HUDEP-2 (cell line): ENCODE measurements at regions not wholly inside any gene's neighbourhood (a gene's known extent, or its start where the extent isn't known, plus 50 kb on each side); places are given as distances from the start of the nearest gene placed in this dataset.
"Not testable (repeated sequence)": the region's sequence is repeated elsewhere in the genome, so short reads cannot be mapped to it uniquely, and the experiment has no call there.

Source experiments
- DNase-seq, 76 experiments: peaks; one replicate each; lab custom pipeline; 2025; ENCODE audit not compliant: unreplicated experiment in 76 of 76; lab: John Stamatoyannopoulos, UW

DNA sequence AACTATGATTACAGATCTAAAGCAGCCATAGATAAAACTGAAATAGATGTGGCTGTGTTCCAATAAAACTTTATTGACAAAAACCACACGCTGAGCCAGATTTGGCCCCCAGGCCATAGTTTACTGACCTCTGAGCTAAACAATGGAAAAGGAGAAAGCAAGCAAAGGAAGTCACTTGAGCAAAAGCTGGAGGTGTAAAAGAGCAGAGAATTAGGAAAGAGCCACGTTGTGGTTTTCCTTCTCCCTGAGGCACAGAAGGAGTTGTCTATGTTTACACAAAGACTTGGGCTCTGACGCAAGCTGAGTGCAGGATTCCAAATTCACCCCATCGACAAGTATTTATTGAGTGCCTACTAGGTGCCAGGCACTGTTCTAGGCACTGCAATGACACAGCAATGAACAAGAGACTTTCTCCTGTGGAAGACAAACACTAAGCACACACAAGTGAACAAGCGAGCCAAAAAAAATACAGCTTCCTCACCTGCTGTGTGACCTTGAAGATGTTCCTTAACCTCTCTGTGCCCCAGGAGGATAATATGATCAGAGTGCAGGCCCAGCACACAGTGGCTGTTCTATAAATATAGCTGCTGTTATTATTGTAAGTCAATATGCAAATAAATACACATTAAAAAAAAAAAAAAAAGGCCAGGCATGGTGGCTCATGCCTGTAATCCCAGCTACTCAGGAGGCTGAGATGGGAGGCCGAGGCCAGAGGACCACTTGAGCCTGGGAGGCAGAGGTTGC, 75.4 kb upstream of the PTPN1 start:
- peak in 1 of 76 experiments; percentile 6 for DNase-seq

DNA sequence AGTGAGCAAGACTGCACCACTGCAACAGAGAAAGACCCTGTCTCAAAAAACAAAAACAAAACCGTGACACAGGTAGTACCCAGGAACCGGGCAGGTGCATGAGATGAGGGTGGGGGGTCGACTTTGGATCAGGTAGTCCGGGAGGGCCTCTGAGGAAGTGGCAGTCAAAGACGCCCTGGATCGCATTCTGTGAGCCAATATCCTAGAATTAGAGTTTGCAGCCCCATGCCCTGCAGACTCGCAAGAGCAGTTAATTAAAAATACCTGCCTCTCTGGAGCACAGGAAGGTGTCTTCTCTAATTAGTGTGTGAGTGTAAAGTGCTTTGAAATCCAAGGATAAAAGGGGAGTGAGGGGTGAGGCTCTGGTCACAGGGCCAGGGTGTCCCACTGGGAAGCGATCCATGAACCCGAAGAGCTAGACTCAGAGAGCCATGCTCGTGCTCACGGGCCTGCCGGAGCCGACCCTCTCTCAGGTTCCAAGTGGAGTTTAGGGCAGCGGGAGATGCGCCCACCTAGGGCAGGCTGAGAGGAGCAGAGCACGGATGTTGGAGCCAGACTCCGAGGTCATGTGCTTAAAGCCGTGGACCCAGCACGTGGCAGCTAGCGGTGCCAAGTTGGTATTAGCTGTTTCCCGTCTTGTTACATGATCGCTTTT, 74.7 kb upstream of the PTPN1 start:
- no peak for DNase-seq

DNA sequence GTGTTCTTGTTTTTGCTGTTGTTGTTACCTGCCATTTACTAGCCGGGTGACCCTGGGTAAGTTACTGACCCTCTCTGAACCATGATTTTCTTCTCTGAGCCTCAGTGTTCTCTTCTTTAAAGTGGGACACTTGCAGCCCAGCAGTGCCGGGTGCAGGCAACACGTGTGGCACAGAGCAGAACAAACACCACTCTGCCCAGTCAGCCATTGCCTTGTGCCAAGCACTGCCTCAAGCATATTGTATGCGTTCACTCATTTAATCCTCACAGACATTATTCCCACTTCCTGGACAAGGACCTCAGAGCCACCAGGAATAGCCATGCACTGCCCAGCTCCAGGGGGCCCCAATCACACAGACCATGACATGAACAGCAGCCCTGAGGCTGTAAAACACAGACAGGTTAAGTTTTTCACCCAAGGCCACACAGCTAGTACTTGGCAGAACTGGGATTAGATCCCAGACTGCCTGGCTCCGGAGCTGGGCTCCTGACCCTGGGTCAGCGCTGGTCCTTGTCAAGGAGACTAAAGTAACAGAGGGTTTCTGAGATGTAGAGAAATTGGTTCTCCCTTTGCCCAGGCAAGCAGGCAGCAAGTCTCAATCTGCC, 74.0 kb upstream of the PTPN1 start:
- no peak for DNase-seq

DNA sequence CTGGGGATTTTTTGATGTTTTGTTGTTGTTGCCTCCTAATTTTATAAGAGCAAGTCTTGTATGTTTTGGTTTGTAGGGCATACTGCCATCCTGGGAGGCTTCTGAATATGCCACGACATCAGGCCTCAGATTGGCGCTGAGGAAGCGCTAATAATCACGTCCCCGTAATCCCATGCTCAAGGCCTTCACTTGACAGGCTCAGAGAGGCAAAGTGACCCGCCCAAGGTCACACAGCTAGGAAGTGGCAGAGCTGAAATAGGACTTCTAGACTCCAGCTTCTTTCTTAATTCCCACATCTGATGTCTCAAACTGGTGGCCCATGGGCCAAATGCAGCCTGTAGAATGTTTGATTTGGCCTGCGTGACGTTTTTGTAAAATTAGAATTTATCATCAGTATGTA, 73.5 kb upstream of the PTPN1 start:
- no peak for DNase-seq

DNA sequence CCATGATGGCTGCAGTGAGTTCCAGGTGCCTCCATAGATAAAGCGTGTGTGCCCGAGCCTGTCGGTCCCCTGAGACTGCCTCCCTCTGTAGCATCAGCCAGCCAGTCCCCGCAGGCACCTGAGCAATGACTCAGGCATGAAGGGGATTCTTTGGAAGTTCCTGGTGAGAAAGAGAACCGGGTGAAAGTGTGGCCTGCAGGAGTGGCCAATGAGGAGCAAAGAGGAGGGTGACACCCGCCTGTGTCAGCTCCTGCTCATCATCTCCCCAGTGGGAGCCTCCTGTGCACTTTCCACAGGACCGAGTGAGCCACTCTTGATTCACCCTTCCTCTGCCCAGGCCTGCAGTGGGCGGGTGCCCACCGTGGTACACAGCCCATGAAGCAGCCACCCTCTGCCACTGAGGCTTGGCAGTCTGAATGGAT, 71.2 kb upstream of the PTPN1 start:
- no peak for DNase-seq

DNA sequence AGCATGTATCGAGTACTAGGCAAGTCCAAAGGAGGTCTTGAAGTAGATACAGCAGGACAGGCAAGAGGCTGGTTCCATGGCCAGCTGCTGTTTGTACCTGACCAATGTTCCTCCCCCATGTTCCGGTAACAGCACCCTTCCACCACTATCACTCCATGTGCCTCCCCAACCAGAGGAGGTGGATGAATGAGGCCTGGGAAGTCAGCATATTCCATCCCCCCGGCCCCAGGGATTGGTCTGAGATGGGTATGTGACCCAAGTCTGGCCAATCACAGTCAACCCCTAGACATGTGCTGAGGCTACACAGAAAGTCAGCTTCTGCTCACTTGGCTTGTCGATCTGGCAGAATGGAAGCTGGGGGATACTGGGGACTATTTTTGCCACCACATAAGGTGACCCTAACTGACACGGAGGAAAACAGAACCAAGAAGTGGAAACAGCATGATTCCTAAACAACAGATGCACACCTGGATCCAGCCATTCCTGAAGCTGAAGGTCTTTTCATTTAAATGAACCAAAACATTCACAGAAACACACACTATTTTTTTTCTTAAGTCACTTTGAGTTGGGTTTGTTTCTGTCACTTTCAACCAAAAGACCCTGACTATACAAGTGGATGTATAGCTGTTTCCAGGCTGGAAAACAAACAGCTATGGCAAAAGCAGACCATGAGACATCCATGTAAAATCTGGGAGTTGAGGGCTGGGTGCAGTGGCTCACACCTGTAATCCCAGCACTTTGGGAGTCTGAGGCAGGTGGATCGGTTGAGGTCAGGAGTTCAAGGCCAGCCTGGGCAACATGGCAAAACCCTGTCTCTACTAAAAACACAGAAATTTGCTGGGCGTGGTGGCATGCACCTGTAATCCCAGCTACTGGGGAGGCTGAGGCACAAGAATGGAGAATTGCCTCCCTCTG, 70.4 kb upstream of the PTPN1 start:
- DNase-seq: no peak

DNA sequence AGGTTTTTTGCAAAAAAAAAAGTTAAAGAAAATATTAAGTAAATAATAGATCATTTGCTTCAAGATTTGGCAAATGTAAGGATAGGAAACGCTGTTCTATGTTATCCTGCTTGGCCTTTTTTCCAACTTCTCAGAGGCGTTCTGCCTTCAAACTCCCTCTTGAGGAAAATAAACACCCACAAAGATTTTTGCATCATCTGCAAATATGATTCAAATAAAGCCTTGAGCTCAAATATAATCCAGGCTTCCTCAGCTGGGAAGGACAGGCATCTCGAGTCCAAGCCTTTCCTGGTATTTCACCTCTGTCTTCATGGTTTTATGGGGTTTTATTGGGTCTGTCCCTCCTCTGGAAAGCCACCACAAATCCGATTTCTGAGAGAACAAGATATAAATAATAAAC, 67.7 kb upstream of the PTPN1 start:
- DNase-seq: no peak

DNA sequence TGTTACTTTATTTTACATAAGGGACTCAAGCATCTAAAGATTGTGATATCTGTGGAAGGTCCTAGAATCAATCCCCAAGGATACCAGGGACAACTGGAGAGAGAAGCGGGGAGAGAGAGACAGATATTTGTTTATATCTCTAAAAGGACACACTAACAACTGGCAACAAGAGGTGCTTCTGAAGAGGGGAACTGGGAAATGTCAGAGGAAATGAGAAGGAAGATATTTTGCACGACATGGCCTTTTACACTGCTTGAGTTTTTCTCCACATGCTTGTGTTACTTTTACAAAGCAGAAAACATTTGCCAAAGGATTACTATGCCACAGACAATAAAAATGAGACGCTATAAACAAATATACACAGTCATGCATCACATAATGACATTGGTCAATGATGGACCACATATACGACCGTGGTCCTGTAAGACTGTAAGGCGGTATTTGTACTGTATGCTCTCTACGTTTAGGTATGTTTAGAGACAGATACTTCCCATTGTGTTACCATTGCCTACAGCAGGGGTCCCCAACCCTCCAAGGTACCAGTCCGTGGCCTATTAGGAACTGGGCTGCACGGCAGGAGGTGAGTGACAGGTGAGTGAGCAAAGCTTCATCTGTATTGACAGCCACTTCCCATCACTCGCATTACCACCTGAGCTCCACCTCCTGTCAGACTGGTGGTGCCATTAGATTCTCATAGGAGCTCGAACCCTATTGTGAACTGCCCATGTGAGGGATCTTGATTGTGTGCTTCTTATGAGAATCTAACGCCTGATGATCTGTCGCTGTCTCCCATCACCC, 64.6 kb upstream of the PTPN1 start:
- no peak for DNase-seq

DNA sequence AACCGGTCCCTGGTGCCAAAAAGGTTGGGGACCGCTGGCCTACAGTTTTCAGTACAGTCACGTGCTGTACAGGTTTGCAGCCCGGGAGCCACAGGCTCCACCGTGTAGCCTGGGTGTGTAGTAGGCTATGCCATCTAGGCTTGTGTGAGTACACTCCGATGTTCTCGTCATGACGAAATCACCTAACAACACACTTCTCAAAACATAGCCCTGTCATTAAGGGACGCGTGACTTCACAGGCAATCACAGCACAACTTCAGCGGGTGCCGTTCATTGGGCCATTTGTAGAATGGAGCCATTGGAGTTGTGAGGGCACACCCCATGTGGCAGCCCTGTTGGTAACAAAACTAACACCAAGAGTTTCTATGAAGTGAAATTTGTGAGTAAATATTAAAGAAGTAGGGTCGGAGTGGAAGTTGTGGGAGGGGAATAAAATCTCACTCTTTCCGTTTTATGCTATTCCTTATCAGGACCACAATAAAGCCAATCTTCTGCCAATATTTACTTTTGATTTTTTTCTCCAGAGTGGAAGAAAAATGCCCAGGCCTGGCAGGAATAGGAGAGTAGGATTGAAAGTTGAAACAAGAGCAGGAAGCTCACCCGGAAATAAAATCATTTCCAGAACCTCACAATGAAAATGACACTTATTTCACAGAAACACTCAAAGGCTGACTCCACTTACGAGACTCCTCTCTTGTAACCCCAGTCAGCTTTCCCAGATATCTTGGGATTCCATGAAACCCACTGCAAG, 63.7 kb upstream of the PTPN1 start:
- DNase-seq: no peak

DNA sequence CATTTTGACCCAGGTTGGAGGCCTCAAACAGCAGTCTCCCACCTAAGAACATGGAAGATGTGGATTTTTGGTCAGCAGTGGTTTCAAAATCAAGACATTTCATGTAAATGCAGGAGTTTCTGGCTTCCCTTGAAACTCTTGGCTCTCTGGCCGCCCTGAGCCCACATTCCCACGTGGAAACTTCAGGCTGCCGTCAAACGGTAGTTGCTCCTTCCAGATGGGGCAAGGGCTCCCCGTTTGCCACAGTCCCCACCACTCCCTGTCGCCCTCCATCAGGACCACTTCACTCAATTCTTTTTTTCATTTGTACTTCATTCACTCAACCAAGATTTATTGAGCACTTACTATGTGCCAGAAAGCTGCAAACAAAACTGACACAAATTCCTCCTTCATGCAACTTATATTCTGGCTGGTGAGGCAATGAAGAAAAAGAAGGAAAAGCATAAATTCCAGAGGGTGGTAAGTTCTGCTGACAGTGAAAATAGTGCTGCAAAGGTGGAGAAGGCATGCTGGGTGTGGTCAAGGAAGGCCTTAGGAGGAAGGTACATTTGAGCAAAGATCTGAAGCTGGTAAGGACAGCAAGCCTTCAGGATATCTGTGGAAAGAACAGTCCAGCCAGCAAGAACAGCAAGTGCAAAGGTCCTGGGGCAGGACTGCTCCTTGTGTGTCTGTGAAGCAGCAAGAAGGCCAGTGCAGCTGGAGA, 62.9 kb upstream of the PTPN1 start:
- no peak for DNase-seq

DNA sequence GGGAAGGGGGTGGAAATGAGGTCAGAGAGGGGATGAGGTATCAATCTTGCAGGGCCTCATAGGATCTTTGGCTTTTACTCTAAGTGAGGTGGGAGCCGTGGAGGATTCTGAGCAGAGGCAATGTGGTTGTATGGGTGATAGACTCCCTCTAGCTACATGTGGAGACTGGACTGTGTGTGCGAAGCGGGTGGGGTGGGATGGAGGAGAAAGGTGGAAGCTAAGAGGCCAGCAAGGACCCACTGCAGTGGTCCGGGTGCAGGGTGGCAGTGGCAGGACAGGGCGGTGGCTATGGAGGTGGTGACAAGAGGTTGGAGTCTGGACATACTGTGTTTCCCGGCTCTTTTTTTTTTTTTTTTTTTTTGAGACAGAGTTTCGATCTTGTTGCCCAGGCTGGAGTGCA, 62.4 kb upstream of the PTPN1 start:
- DNase-seq: no peak

DNA sequence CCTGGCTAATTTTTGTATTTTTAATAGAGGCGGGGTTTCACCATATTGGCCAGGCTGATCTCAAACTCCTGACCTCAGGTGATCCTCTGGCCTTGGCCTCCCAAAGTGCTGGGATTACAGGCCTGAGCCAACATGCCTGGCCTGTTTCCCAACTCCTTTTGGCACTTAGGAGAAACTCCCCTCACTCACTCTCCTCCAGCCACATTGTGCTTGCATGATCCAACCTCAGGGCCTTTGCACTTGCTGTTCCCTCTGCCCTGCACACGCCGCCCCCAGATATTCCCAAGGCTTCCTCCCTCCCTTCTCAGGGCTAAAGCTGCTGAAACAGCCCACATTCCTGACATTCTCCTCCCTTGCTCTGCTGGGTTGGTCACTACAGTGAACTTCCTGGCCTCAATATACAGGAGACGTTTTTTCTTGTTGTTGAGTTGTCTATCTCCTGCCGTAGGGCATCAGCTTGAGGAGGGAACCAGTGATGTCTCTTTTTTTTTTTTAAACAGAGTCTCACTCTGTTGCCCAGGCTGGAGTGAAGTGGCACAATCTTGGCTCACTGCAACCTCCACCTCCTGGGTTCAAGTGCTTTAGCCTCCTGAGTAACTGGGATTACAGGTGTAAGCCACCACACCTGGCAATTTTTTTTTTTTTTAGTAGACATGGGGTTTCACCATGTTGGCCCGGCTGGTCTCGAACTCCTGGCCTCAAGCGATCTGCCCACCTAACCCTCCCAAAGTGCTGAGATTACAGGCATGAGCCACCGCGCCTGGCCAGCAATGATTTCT, 61.4 kb upstream of the PTPN1 start:
- not testable (repeated sequence) for DNase-seq

DNA sequence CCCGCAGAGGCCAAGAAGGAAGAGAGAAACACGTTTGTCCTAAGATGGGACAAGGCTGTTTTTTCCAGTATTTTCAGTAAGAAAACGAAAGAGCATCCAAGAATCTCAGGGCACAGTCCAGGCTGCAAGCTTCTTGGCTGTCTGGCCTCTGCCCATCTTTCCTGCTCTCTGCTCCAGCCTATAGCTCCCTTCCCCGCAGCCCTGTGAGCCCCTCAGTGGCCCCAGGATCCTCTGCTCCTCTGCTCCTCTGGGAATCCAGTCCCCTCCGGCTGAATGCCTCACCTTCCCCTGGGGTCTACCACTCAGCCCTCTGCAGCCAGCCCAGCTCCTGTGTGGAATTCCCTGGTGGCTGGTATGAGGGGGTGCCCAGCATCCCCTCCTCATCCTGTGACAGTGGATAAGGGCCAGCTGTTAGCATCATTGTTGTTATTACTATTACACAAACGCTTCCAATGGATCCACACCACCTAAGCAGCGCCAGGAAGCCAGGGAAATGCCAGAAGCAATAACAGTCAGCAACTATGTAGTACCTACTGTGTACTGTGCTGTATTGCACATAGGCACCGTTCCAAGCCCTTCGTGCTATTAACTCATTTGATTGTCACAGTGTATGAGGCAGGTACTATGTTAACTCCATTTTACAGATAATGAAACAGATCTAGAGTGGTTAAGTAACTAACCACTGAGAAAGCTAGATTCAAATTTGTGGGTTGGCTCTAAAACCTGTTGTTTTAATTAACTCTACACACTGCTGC, 60.3 kb upstream of the PTPN1 start:
- no peak for DNase-seq

DNA sequence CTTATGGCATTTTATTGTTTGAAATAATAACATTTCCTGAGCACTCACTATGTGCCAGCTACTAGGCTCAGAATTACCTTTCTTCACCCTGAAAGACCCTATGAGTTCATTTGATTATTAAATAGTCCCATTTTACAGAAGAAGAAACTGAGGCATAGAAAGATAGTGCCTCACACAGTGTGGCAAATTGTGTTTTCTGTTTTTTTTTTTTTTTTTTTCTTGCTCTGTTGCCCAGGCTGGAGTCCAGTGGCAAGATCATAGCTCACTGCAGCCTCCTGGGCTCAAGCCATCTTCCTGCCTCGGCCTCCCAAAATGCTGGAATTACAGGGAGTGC, 59.7 kb upstream of the PTPN1 start:
- no peak for DNase-seq

DNA sequence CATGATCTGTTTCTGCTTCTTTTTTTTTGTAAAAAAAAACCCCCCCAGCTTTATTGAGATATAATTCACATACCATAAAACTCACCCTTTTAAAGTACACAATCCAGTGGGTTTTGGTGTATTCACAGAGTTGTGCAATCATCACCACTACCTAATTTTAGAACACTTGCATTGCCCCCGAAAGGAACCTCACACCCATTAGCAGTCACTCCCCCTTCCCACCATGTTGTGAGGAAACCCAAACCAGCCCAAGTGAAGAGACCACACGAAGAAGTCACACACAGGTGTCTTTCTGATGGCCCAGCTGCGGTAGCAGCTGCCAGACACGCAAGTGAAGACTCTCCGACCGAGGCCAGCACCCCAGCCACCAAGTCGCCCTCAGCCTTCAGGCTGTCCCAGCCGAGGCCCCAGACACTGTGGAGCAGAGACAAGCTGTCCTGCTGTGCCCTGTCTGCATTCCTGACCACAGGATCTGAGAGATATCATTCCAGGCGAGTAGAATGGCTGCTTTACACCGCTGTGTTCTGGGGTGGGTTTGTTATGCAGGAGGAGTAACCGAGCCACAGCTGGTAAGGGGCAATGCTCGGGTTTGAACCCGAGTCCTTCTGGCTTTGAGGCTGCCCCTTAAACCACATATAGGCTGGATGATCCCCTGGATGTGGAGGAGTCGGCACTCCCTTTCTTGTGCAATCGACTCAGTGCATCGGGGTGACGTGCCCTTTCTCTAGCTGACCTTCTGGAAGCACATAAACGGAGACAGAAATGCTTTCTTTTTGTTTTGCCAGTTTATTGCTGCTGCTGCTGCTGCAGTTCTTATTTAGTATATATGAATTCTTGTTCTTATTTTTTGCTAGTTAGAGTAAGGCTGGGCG, 59.1 kb upstream of the PTPN1 start:
- no peak for DNase-seq

DNA sequence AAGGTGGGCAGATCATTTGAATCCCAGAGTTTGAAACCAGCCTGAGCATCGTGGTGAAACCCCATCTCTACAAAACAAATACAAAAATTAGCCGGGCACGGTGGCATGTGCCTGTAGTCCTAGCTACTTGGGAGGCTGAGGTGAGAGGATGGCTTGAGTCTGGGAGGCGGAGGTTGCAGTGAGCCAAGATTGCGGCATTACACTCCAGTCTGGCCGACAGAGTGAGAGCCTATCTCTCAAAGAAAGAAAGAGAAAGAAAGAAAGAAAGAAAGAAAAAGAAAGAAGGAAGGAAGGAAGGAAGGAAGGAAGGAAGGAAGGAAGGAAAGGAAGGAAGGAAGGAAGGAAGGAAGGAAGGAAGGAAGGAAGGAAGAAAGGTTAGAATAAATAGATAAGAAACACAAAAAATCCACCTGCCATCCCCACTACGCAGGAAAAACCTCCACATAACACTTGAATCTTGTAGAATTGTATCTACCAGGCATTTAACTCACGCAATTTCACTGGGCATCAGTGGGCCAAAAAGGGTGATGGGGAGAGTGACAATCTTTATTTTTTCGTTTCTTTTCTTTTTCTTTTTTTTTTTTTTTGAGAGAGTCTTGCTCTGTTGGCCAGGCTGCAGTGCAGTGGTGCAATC, 58.3 kb upstream of the PTPN1 start:
- DNase-seq: not testable (repeated sequence)
